Right lobe of liver (tissue), 4 donors: ENCODE measurements at regions not wholly inside any gene's neighbourhood (a gene's known extent, or its start where the extent isn't known, plus 50 kb on each side); places are given as distances from the start of the nearest gene placed in this dataset.
"Not testable (repeated sequence)": the region's sequence is repeated elsewhere in the genome, so short reads cannot be mapped to it uniquely, and the experiment has no call there.

ENCODE experiments used
- CTCF ChIP-seq, 4 donors: fragments of 200-600 bp in 3 of 4; fragments of 450-650 bp in 1 of 4; IDR thresholded peaks; one replicate each; pipeline versions ENCODE4 v1.5.1 to v1.8.0; 2016 to 2022; ENCODE audit warnings: antibody characterized with exemption in 4 of 4, mild to moderate bottlenecking in 2 of 4
- POLR2A ChIP-seq: fragments of 450-650 bp; IDR thresholded peaks from one replicate; pipeline ENCODE4 v1.6.1; 2017; ENCODE audit warnings: antibody characterized with exemption, mild to moderate bottlenecking
- donor health status: DM: no; HTN: no; CAD: no.
- donor health status: DM: no; HTN: no; CAD: no.
- donor health status: DM: no; HTN: yes; CAD: no.

- TF ChIP-seq CTCF (IDR thresholded peaks at IDR 0.05); POLR2A: not testable (repeated sequence)
These were observed 314.9 kb upstream of the PPARGC1A start for GRCh38 chr4:24204708-24205107.
